RWPE2 (cell line): ENCODE measurements at regions not wholly inside any gene's neighbourhood (a gene's known extent, or its start where the extent isn't known, plus 50 kb on each side); places are given as distances from the start of the nearest gene placed in this dataset.

Experiments
- ATAC-seq: fragments of 200-7000 bp; cut with Tn5 transposase; 3 replicates; pipeline ENCODE4 v1.9.1; 2021; ENCODE audit warnings: low read depth
- DNase-seq: peaks from one replicate; pipeline ENCODE4 v3.0.0-alpha.2; 2020; ENCODE audit warnings: low spot score
- H3K27ac ChIP-seq: fragments of 450-650 bp; 2 replicates; pipeline ENCODE4 v1.5.1; 2017; ENCODE audit warnings: mild to moderate bottlenecking; ENCODE audit not compliant: poor library complexity, severe bottlenecking
- H3K27me3 ChIP-seq: fragments of 250-450 bp; sonication (Bioruptor Pico); 2 replicates; pipeline ENCODE4 v1.5.1; 2021; ENCODE audit warnings: mild to moderate bottlenecking, moderate library complexity; ENCODE audit not compliant: insufficient read depth, poor library complexity, severe bottlenecking
- H3K36me3 ChIP-seq: fragments of 250-450 bp; sonication (Bioruptor Pico); 2 replicates; pipeline ENCODE4 v1.5.1; 2020; ENCODE audit warnings: low read depth, mild to moderate bottlenecking, moderate library complexity
- H3K4me1 ChIP-seq: fragments of 250-450 bp; sonication (Bioruptor Pico); 2 replicates; pipeline ENCODE4 v1.5.1; 2021; ENCODE audit warnings: mild to moderate bottlenecking, moderate library complexity; ENCODE audit not compliant: insufficient read depth, poor library complexity, severe bottlenecking
- H3K4me3 ChIP-seq: fragments of 250-450 bp; sonication (Bioruptor Pico); 2 replicates; pipeline ENCODE4 v1.5.1; 2021; ENCODE audit warnings: mild to moderate bottlenecking, moderate library complexity; ENCODE audit not compliant: severe bottlenecking
- H3K9me3 ChIP-seq: fragments of 250-450 bp; sonication (Bioruptor Pico); 2 replicates; pipeline ENCODE4 v1.5.1; 2021; ENCODE audit warnings: mild to moderate bottlenecking, moderate library complexity; ENCODE audit not compliant: severe bottlenecking
- CTCF ChIP-seq: fragments of 450-650 bp; IDR thresholded peaks from one replicate; pipeline ENCODE4 v1.5.1; 2017; ENCODE audit warnings: mild to moderate bottlenecking, moderate library complexity; ENCODE audit not compliant: poor library complexity, severe bottlenecking

GRCh38 chr6:163665464-163665863 is 250.9 kb downstream of the QKI start:
- no peak for DNase-seq
- Histone ChIP-seq H3K27ac (no peak overlapping the region), H3K4me3 (no peak overlapping the region), H3K36me3 (no peaks in the 10 kb centered on the region), H3K9me3 (no peaks in the 10 kb centered on the region), H3K4me1 (no peaks in the 10 kb centered on the region), H3K27me3 (no peaks in the 10 kb centered on the region)
- ATAC-seq: no peak
- TF ChIP-seq CTCF: no peak

- Histone ChIP-seq H3K9me3 (no peaks in the 10 kb centered on the region), H3K36me3 (no peaks in the 10 kb centered on the region), H3K27ac (no peak overlapping the region), H3K4me3 (no peak overlapping the region), H3K4me1 (no peaks in the 10 kb centered on the region), H3K27me3 (no peaks in the 10 kb centered on the region)
- TF ChIP-seq CTCF: no peak
- DNase-seq (no peak), ATAC-seq (no peak)
Measured at GRCh38 chr6:163663575-163663974, 249.1 kb downstream of the QKI start.

GRCh38 chr6:163662604-163663225 is 248.2 kb downstream of the QKI start:
- H3K27me3 ChIP-seq: no peaks in the 10 kb centered on the region

GRCh38 chr6:163661272-163661671 is 246.8 kb downstream of the QKI start:
- Histone ChIP-seq H3K27ac (no peak overlapping the region), H3K4me3 (no peak overlapping the region)

More at GRCh38 chr6:163662604-163663225, 248.2 kb downstream of the QKI start:
- Histone ChIP-seq H3K36me3 (no peaks in the 10 kb centered on the region), H3K9me3 (no peaks in the 10 kb centered on the region), H3K27ac (no peak overlapping the region), H3K4me3 (no peak overlapping the region), H3K4me1 (no peaks in the 10 kb centered on the region)
- ATAC-seq (no peak), DNase-seq (no peak)
- no peak for TF ChIP-seq CTCF

More at GRCh38 chr6:163661272-163661671, 246.8 kb downstream of the QKI start:
- ATAC-seq (no peak), DNase-seq (no peak)
- H3K36me3 ChIP-seq: no peaks in the 10 kb centered on the region
- no peaks in the 10 kb centered on the region for H3K4me1 ChIP-seq
- no peaks in the 10 kb centered on the region for H3K27me3 ChIP-seq
- TF ChIP-seq CTCF: no peak
- H3K9me3 ChIP-seq: no peaks in the 10 kb centered on the region
